Tibial artery (tissue), 4 donors: ENCODE measurements at regions not wholly inside any gene's neighbourhood (a gene's known extent, or its start where the extent isn't known, plus 50 kb on each side); places are given as distances from the start of the nearest gene placed in this dataset.

Experiments used
- DNase-seq, 2 donors: peaks; one replicate each; pipeline ENCODE4 v3.0.0-alpha.2; 2019
- H3K27ac ChIP-seq, 2 donors: fragments of 200-600 bp; sonication (generic) in 1 of 2; 1 replicate in 1 of 2; 2 replicates in 1 of 2; pipeline ENCODE4 v1.5.1; 2018 to 2019; ENCODE audit warnings: mild to moderate bottlenecking in 1 of 2
- H3K27me3 ChIP-seq, 2 donors: fragments of 200-600 bp; sonication (generic) in 1 of 2; one replicate each; pipeline versions ENCODE4 v1.5.1 to v1.6.0; 2016 to 2019
- H3K36me3 ChIP-seq, 3 donors: fragments of 200-600 bp; sonication (generic) in 2 of 3; one replicate each; pipeline ENCODE4 v1.5.1; 2016 to 2019; ENCODE audit warnings: mild to moderate bottlenecking in 2 of 3
- H3K4me1 ChIP-seq, 4 donors: fragments of 200-600 bp; sonication (generic) in 2 of 4; 1 replicate in 3 of 4; 2 replicates in 1 of 4; pipeline ENCODE4 v1.5.1; 2016 to 2019
- H3K4me3 ChIP-seq, 2 donors: fragments of 200-600 bp; sonication (generic) in 1 of 2; 1 replicate in 1 of 2; 2 replicates in 1 of 2; pipeline ENCODE4 v1.5.1; 2018 to 2019; ENCODE audit warnings: mild to moderate bottlenecking in 2 of 2
- H3K9me3 ChIP-seq, 3 donors: fragments of 200-600 bp; sonication (generic) in 1 of 3; one replicate each; pipeline ENCODE4 v1.5.1; 2016 to 2019
- CTCF ChIP-seq, 2 experiments: fragments of 200-600 bp in 1 of 2; fragments of 450-650 bp in 1 of 2; IDR thresholded peaks; one replicate each; pipeline ENCODE4 v1.5.1; 2017 to 2019; ENCODE audit warnings: antibody characterized with exemption in 2 of 2, mild to moderate bottlenecking in 1 of 2, moderate library complexity in 1 of 2
- intact Hi-C: fragments of 100-400 bp; cut with DNase I; formaldehyde crosslinking; loops from one replicate; pipeline ENCODE4 v1.15.0; 2023; ENCODE audit warnings: low total_unique reads

GRCh38 chr13:111513766-111514609 lies 193.5 kb downstream of the TEX29 start:
- intact Hi-C loops = no loop called here
- Histone ChIP-seq H3K9me3 (no peaks in the 10 kb centered on the region), H3K4me3 (no peak overlapping the region), H3K27ac (no peak overlapping the region), H3K27me3 (peaks cover 0 to 68% of the 10 kb centered on the region in 2 donors), H3K36me3 (no peaks in the 10 kb centered on the region), H3K4me1 (peaks cover 0 to 3% (median 0%) of the 10 kb centered on the region in 4 donors)
- DNase-seq = no peak
- no peak for TF ChIP-seq CTCF (IDR thresholded peaks at IDR 0.05)

- no peak for DNase-seq
- H3K9me3 ChIP-seq = no peaks in the 10 kb centered on the region
- H3K27ac ChIP-seq = no peak overlapping the region
- no peak for TF ChIP-seq CTCF (IDR thresholded peaks at IDR 0.05)
- H3K27me3 ChIP-seq = peaks cover 0 to 65% of the 10 kb centered on the region in 2 donors
- intact Hi-C loops = no loop called here
- H3K4me3 ChIP-seq = no peak overlapping the region
- H3K4me1 ChIP-seq = peaks cover 0 to 3% (median 0%) of the 10 kb centered on the region in 4 donors
- no peaks in the 10 kb centered on the region for H3K36me3 ChIP-seq
These were observed 194.3 kb downstream of the TEX29 start for GRCh38 chr13:111514610-111515306.

GRCh38 chr13:111515307-111515617 lies 194.8 kb downstream of the TEX29 start:
- H3K4me1 ChIP-seq = peaks cover 0 to 3% (median 0%) of the 10 kb centered on the region in 4 donors
- peaks cover 0 to 65% of the 10 kb centered on the region in 2 donors for H3K27me3 ChIP-seq
- no peaks in the 10 kb centered on the region for H3K36me3 ChIP-seq
- no peak overlapping the region for H3K4me3 ChIP-seq
- intact Hi-C loops = no loop called here
- DNase-seq = no peak
- no peak overlapping the region for H3K27ac ChIP-seq
- H3K9me3 ChIP-seq = no peaks in the 10 kb centered on the region
- no peak for TF ChIP-seq CTCF (IDR thresholded peaks at IDR 0.05)

GRCh38 chr13:111515635-111516034 lies 195.2 kb downstream of the TEX29 start:
- peaks cover 0 to 62% of the 10 kb centered on the region in 2 donors for H3K27me3 ChIP-seq
- H3K4me1 ChIP-seq = peaks cover 0 to 3% (median 0%) of the 10 kb centered on the region in 4 donors
- H3K27ac ChIP-seq = no peak overlapping the region
- no peak for TF ChIP-seq CTCF (IDR thresholded peaks at IDR 0.05)
- intact Hi-C loops = no loop called here
- H3K9me3 ChIP-seq = no peaks in the 10 kb centered on the region
- no peak overlapping the region for H3K4me3 ChIP-seq
- H3K36me3 ChIP-seq = no peaks in the 10 kb centered on the region
- no peak for DNase-seq

- H3K27ac ChIP-seq = no peak overlapping the region
- intact Hi-C loops = no loop called here
- DNase-seq = no peak
- H3K9me3 ChIP-seq = no peaks in the 10 kb centered on the region
- H3K36me3 ChIP-seq = no peaks in the 10 kb centered on the region
- peaks cover 0 to 3% (median 0%) of the 10 kb centered on the region in 4 donors for H3K4me1 ChIP-seq
- peaks cover 0 to 50% of the 10 kb centered on the region in 2 donors for H3K27me3 ChIP-seq
- TF ChIP-seq CTCF (IDR thresholded peaks at IDR 0.05) = no peak
- H3K4me3 ChIP-seq = peak overlapping the region in 1 of 2 donors; percentile 3
These were observed 196.5 kb downstream of the TEX29 start for GRCh38 chr13:111516712-111517640.
